B cell (primary cell): ENCODE measurements at regions not wholly inside any gene's neighbourhood (a gene's known extent, or its start where the extent isn't known, plus 50 kb on each side); places are given as distances from the start of the nearest gene placed in this dataset.

Experiments
- CTCF ChIP-seq: fragments of 200-600 bp; IDR thresholded peaks from one replicate; pipeline ENCODE4 v1.8.0; 2022; ENCODE audit warnings: antibody characterized with exemption, mild to moderate bottlenecking
- EZH2 ChIP-seq: IDR thresholded peaks from 2 replicates; pipeline ENCODE4 v1.6.1; 2012; ENCODE audit warnings: borderline replicate concordance, low read depth, mild to moderate bottlenecking, moderate library complexity, low read length; ENCODE audit not compliant: insufficient read depth, poor library complexity, severe bottlenecking

GRCh38 chr4:134754301-134755019, 552.9 kb upstream of the PABPC4L start:
- TF ChIP-seq CTCF (no peak), EZH2 (no peak)
